AG08395 (cell line): ENCODE measurements at regions not wholly inside any gene's neighbourhood (a gene's known extent, or its start where the extent isn't known, plus 50 kb on each side); places are given as distances from the start of the nearest gene placed in this dataset.

Experiments used
- DNase-seq: peaks from one replicate; pipeline ENCODE4 v3.0.0; 2012; ENCODE audit warnings: mixed read lengths, low spot score

DNA sequence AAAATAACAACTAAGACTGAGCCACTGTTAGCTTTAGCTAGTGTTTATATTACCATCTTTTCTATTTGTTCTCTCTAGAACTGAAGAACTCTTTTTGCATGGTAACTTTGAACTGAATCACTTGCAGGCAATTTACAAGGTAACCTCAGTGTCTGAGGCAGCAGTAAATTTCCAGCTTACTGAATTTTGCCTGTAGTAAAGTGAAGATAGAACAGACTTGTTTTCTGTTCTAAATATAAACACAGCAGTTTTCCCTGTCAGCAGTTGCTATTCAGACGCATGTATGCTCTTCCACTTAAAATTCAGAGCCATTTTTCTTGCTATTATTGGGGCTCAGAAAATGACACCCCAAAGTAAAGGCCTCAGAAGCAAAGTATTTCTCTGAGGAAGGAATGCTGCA is 974.0 kb upstream of the GJE1 start:
- DNase-seq, result no peak

DNA sequence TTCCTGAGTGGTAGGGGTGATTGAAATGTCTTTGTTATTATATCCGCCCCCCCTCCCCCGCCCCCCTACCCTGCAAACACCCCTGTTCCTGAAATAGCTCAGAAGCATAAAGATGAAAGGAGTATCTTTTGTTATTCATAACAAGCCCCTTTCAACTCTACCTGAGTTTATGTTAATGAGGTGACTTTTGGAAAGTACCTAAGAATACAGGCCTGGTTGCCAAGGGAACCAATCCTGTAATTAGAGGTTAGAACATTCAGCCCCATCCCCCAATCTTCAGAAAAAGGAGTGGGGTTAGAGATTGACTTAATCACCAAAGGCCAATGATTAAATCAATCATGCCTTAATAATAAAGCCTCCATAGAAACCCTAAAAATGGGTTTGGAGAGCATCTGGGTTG is 979.2 kb upstream of the GJE1 start:
- DNase-seq, result no peak

DNA sequence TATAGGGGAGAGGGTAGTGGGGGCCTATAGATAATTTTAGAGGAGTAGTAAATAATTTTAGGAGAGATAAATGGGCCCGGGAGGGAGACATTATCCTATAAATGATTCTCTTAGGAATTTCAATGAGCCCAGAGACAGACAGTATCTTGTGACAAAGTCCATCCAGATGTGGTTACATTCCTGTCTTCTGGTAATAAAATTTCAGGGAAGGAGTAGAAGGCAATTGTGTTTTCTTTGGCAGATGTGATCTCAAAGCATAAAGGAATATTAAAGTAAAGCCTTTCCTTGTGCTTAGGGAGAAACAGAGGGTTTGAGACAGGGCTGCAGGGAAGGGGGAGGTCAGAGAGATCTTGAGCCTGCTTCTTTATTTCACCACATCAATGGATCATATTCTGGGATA is 979.8 kb upstream of the GJE1 start:
- peak; percentile 17 for DNase-seq

DNA sequence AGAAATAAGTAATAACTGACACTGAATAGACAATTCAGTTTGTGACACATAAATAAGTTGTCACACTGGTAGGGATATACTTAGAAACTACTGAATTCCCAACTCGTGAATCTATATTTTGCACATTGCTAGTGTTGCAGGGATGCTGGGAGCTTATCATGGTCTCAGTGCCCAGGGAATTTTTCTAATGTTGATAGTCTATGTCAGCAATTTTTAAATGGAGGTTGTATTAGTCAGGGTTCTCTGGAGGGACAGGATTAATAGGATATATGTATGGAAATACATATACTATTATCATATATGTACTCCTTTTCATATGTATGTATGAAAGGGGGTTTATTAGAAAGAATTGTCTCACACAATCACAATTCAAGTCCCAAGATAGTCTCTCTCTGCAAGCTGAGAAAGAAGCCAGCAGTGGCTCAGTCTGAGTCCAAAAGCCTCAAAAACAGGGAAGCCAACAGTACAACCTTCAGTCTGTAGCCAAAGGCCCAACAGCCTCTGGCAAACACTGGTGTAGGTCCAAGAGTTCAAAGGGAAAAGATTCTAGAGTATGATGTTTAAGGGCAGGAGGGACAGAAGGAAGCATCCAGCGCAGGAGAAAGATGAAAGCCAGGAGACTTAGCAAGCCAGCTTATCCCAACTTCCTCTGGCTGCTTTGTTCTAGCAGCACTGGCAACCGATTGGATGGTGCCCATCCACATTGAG is 980.9 kb upstream of the GJE1 start:
- no peak for DNase-seq

DNA sequence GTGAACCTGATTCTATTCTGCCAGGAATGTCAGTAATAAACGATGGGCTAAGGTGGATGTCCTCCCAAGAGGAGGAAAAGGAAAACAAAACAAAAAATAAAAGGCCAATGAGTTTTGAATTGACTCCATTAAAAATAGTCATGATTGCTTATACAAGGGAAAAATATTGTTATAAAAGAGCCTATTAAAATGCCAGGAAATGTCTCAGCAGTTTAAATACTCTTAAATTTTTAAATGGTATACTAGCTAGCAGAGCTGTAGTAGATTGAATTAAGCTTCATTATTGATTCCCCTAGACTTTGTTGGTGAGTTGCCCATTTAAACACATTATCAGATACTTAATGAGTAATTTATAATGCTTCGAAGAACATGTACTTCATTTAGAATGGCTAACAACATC is 990.9 kb upstream of the GJE1 start:
- no peak for DNase-seq

DNA sequence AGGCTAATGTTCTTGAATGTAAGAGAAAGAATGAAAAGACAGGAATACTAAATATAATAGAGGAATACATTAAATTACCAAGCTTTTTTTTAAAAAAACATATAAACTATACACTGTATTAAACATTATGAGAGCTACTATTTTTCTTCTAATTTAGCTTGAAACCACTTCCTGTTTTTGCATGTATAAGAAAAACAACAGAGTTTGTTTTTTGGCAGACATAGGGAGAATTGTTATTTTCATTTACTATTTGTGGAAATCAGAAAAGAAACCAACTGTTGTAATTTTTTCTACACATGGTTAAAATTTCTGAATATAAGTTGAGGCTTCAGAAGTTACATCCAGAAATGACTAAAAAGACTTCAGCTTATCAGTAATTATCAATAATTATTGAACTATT is 991.8 kb upstream of the GJE1 start:
- no peak for DNase-seq

DNA sequence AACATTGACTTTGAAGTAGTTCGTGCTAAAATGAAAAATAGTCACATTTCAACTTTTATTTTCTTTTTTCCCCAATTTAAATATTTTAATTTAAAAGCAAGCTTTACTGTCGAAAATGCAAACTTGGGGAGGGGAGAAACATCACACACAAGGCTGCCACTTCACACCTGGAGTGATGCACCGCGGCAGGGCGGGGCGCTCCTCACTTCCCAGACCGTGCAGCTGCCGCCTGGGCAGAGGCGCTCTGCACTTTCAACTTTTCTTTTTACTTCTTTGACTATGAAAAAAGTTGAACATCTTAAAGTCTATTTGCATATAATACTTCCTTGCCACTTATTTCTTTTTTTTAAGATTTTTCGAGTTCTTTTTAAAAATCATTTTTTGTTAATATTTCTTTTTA is 993.3 kb upstream of the GJE1 start:
- no peak for DNase-seq

DNA sequence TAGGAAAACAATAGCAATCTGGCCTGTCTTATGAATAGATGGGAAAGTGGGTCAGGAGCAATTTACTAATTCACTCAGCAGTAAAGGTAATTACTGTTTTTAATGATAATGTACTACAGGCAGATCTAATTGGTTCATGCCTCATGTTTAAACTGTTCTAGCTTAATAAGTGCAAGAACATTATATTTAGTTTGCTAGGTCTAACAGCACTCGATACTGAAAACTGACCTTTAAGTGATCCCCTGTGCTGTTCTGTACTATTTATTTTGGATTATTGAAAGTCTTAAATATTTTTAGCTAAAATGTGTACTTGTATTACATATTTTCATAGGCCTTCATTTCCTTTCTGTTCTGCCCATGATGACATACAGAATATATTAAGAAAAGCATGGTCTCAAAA is 998.0 kb upstream of the GJE1 start:
- DNase-seq, result no peak

DNA sequence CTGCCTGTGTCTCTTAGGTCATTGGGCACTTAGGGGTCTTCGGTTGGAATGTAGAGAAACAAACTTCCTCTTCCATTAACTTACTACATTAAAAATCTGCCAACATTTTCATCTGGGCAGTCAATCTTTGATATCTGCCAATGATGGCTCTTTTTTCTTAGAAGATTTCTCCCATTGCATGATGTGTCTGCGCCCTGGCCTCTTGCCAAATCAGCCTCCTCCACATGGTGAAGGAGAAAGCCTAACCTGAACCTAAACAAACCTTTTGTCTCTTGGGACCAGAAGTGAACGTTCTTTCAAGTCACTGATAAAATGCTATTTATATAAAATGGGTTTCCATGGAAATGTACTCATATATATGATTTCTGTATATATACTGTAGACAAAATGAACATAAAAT is 998.9 kb upstream of the GJE1 start:
- no peak for DNase-seq

DNA sequence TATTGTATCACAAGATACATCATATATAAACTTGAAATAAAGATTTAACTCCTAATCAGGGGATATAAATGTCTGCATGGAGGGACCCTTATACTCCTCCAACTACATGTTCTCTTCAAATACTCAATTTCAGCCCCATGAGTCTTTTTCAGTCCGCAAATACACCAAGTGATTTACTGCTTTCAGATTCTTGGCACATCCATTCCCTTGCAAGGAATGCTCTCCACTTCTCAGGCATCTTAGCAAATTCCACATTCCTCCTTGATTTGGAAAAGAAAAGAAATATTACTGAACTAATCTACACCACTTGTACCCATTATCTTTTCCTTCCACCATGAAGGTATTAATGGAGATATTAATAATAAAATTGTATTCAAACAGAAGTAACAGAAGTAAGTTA is 999.4 kb upstream of the GJE1 start:
- peak; percentile 10 for DNase-seq

DNA sequence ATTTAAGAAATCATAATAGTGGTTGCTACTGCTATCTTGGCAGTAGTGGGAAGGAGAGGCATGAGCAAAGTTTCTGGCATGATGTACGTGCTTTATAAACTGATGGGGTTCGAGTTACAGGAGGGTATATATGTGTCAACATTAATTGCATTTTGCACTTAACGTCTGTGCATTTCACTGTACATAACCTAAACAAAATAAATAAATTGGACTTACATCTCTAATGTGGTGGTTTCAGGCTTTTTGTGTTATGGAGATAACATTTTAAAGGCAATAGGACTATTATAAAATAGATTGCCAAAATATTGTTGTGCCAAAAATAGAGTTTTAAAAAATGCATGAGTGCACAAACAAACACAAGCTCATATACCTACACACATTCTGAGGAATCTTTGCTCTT is 1001.1 kb upstream of the GJE1 start:
- no peak for DNase-seq

DNA sequence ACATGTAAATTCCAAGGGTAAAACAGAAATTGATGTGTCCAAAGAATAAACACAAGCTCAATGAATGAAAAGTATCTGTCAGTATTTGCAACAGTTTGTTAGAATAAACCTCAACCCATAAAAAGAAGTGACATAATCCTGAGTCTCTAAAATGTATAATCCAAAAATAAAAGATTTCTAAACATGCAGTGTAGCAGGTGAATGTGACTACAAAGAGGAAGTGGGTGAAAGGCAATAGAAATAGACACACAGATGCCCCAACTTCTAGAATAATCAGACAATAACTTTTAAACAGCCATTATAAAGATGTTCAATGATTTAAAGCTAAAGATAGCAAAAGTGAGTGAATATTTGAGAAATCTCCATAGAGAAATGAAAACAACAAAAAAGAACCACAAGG is 1009.2 kb upstream of the GJE1 start:
- DNase-seq, result no peak

DNA sequence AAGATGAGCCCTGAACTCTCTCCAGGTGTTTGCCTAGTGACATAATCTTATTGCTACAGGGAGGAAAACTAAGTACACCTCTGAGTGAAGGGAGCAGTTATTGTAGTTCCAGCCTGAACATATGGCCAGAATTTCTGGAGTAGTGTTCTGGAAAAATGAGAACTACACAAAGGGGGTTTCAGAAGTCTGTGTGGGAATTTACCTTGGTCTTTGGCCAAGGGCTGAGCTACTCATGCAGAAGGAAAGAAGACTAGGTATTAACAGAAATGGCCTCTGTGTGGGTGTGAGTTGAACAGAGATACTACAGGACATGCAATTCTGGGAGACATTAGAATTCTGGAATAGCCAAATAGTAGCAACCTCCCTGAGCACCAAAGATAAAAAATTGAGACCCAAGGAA is 1009.7 kb upstream of the GJE1 start:
- DNase-seq, result no peak

DNA sequence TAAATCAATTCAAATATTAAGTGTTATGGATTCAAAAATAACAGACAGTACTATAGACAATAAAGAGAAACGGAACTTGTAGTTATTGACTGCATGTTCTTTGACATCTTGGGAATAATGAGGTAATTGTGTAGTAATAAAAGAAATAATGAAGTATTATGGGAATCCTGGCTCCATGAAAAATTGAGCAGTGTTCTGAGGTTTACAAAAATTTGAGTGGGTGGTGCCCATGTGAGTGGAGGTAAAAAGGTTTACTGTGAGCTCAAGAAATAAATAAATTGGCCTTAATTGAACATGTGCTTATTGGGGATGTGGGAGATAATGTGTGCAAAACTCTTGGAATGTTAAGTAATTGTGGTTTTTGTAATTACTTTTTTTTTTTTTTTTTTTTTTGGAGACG is 1013.7 kb upstream of the GJE1 start:
- no peak for DNase-seq

DNA sequence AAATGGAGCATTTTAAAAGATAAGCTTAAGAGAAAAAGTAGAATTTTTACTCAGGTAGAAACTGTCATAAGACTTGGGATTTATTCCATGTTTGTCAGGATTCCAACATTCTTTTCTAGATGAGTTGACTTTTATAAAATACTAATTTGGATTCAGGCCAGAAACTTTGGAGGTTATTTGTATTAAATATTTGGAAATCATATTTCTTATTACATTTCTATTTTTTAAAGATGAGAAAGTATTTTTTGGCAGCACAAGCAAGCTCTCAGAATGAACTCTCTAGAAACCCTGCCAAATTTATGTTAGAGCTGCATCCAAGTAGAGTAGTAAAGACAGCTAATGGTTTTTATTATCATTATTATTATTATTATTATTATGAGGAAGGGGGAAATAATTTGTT is 1014.9 kb upstream of the GJE1 start:
- DNase-seq, result no peak

DNA sequence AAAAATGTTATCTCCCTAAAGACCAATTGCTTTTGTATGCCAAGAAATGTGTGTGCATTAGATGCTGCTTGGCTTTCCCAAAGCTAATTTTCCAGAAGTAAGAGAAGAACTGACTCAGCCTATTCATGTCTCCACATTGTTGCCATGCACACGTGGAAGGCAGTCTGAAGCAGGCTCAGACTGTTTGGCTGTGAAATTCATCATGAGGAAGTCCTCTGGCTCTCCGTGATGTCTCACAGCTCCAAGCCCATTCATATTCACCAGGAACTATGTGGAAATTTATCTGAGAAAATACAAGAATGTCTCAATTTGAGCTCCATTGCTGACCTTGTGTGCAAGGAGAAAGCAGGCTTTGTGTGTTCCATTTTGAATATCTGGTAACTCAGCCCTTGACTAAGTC is 1022.2 kb upstream of the GJE1 start:
- DNase-seq, result peak; percentile 68

DNA sequence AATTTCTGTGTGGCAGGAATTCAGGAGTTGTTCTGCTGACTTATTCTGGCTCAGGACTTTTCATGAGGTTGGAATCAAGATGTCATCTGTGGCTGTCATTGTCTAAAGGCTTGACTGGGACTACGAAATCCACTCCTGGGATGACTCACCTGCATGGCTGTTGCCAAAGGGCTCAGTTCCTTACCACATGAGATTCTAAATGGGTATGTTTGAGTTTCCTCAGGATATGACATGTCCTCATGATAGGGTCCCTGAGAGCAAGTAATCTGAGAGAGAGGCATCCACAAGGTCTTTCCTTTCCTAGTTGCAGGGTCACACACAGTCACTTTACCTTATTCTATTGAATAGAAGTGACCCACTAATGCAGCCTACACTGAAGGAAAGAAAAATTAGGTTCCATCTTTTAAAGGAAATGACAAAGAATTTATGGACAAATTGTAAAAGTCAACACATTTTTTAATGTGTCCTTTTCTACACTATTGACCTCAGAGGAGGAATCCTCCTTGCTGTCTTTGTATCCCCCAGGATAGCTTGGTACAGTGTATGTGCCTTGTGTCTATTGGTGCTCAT is 1025.0 kb upstream of the GJE1 start:
- peak; percentile 40 for DNase-seq

DNA sequence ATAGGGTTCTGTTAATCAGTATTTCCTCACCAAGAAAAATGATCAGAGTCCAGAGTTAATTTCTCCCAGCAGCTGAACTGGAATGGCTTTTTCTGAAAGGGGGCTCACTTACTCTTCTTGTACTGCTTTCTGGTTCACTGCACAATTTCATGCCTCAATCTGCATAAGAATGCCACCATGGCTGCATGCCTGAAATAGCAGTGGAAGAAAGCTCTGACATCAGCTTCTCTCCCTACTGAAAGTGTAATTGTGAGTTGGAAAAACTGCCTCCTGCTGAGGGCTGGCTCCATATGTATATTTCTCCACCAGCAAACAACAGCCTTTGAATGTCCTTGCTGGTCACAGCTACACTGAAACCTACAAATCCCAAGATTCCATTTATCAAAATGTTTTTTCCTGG is 1027.2 kb upstream of the GJE1 start:
- no peak for DNase-seq

DNA sequence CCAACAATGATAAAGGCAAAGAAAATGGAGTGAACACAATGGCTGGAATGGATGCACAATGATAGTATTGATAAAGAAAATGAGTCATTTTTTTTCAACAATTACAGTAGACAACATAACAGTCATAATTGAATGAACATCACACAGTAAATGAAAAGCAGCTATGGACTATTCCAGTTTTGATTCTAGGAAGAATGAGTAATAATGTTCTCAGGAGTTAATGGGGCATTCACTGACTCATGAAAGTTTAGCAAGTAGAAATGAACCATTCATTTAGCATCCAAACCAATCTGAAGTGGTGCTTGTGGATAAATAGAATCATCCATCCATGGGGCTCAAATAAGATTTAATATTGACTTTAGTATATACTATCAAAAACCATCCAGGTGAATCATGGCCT is 1029.5 kb upstream of the GJE1 start:
- DNase-seq, result peak; percentile 36

DNA sequence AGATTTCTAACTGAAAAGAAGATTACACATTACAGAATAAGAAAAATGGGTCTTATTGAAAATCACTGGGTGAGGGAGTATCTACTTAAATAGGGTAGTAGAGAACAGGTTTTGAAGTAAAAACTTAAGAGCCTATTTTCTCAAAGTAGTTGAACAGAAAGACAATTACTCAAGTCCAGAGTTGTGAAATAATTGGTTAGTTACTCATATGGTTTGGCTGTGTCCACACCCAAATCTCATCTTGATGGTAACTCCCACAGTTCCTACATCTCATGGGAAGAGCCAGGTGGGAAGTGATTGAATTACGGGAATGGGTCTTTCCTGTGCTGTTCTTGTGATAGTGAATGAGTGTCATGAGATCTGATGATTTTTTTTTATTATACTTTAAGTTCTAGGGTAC is 1035.3 kb upstream of the GJE1 start:
- DNase-seq, result no peak

DNA sequence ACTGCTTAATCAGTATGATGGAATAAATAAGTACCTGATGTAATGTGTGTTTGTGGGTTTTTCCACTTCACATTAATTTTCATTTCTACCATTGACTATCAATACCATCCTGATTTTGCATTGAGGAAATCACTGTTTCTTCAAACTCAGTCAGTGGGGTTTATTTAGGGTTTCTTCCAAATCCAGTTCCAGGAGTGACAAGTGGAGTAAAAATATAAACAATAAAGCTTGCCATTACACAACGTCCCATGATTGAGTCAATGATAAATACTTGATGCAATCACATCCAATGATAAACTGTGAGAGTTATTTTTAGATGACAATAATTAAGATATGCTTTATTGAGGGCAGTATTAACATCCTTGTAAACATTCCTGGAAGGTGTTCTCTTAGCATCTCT is 1037.4 kb upstream of the GJE1 start:
- DNase-seq, result no peak

DNA sequence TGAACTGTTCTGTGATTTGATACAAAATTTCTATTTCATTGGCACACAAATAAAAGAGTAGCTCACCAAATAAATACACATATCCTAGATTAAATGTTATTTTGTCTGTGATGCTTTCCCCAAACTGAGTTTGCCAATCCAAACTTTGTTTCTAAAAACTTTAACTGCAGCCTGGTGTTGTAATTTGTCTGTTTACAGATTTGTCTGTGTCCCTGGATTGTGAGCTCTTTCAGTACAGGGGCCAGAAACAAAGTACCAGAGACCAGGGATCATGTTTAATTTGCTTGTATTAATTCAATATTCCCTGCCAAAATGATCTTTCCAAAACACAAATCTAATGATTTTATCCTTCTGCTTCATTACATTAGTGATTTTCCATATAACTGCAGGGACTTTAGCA is 1044.6 kb upstream of the GJE1 start:
- DNase-seq, result no peak

DNA sequence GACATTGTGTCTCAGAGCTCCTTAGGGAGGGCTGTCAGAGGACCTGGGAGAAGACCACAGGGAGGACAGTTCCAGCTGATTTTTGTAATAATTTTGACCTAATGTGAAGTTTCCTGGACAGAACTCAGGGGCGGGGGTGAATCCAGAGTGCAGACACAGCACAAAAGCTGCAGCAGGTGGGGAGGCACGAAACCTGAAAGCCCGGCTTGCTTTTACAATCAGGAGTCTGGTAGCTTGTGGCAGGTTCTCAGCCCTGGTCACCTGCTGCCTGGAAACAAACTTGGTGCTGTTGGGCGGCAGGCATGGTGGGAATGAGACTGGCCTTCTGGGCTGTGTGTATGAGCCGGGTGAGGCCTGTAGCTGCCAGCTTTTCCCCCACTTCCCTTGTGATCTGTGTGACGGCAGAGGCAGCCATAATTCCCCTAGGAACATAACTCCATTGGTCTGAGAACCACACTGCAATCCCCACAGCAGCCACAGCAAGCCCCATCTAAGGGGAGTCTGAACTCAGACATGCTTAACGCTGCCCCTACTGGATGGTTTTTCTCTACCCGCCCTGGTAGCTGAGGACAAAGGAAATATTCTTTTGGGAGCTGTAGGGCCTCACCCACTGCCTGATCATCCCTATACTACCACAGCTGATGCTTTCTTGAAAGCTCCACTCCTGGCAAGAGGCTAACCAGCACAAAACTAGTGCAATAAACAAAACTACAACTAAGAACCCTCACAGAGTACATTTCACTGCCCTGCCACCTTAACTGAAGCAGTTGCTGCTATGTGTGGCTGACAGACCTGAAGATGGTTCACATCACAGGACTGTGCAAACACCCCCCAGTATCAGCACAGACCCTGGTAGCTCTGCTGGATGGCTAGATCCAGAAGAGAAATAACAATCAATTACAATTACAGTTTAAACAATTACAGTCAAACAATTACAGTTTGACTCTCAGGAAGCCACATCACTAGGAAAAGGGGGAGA is 1055.1 kb upstream of the GJE1 start:
- no peak for DNase-seq
